ENCODE measurements at regions not wholly inside any gene's neighbourhood (a gene's known extent, or its start where the extent isn't known, plus 50 kb on each side); places are given as distances from the start of the nearest gene placed in this dataset.

DNA sequence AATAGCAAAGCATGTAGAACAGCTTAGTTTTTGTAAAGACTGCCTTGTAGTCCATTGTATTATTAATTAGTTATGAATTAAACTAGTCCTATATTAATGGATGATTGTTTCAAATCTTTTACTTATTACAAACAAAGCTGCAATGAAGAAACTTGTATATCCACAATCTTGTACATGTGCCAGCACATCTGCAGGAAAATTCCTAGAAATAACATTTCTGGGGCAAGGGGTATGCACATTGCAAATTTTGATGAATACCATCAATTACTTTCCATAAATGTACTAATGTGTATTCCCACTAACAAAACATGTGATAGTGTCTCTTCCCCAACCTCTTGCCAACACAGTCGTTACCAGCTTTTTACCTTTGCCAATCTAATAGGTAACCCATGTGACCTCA, 73.6 kb upstream of the AKAP12 start:
- DNase-seq = no peak
- Histone ChIP-seq H3K9me3 (no peaks in the 10 kb centered on the region), H3K27ac (no peak overlapping the region), H3K36me3 (no peaks in the 10 kb centered on the region), H3K27me3 (no peaks in the 10 kb centered on the region), H3K4me3 (no peak overlapping the region), H3K4me1 (no peaks in the 10 kb centered on the region)
- TF ChIP-seq POLR2AphosphoS5 (IDR thresholded peaks at IDR 0.05) = no peak
- TF ChIP-seq, protein P1, sequence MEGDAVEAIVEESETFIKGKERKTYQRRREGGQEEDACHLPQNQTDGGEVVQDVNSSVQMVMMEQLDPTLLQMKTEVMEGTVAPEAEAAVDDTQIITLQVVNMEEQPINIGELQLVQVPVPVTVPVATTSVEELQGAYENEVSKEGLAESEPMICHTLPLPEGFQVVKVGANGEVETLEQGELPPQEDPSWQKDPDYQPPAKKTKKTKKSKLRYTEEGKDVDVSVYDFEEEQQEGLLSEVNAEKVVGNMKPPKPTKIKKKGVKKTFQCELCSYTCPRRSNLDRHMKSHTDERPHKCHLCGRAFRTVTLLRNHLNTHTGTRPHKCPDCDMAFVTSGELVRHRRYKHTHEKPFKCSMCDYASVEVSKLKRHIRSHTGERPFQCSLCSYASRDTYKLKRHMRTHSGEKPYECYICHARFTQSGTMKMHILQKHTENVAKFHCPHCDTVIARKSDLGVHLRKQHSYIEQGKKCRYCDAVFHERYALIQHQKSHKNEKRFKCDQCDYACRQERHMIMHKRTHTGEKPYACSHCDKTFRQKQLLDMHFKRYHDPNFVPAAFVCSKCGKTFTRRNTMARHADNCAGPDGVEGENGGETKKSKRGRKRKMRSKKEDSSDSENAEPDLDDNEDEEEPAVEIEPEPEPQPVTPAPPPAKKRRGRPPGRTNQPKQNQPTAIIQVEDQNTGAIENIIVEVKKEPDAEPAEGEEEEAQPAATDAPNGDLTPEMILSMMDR (IDR thresholded peaks at IDR 0.05) = no peak
- no peak for TF ChIP-seq EP300 (IDR thresholded peaks at IDR 0.05; ENCODE audit: low read depth)
- no peak for TF ChIP-seq POLR2A (IDR thresholded peaks at IDR 0.05)
- WGBS, 2 donors (ENCODE audit: low coverage in 1 of 2) = 60 to 79% methylated on average over 1 of the region's 1 CpG
- in situ Hi-C loops (cut with MboI; ENCODE audit: low pct_ligation_motif_present in 1 of 4, low pct_unique_long_range_greater_than_20kb in 1 of 4, low sequenced_read_pairs in 3 of 4) = no loop called here
- intact Hi-C loops (cut with DNase I; ENCODE audit: low total_unique reads) = no loop called here

DNA sequence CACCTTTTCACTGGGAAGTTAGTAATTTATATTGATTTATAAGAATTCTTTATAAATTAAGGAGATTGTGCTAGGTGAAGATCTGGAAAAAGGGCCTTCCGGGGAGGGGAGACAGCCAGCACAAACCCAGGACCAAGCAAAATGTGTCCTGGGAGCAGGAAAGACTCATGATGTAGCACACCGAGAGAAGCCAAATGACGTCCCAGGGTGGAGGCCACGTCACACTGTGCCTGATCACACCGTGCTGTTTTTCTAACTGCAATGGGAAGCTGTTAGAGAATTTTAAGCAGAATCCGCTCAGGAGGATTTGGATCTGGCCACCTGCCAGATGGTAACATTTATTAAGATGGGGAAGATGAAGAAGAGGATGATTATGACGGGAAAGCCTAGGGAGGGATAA, 72.7 kb upstream of the AKAP12 start:
- in situ Hi-C loops (cut with MboI; ENCODE audit: low pct_ligation_motif_present in 1 of 4, low pct_unique_long_range_greater_than_20kb in 1 of 4, low sequenced_read_pairs in 3 of 4) = no loop called here
- Histone ChIP-seq H3K4me1 (no peaks in the 10 kb centered on the region), H3K9me3 (no peaks in the 10 kb centered on the region), H3K27ac (no peak overlapping the region), H3K4me3 (no peak overlapping the region), H3K36me3 (no peaks in the 10 kb centered on the region), H3K27me3 (no peaks in the 10 kb centered on the region)
- DNase-seq = no peak
- no peak for TF ChIP-seq EP300 (IDR thresholded peaks at IDR 0.05; ENCODE audit: low read depth)
- TF ChIP-seq, protein P1 (IDR thresholded peaks at IDR 0.05) = no peak
- TF ChIP-seq POLR2AphosphoS5 (IDR thresholded peaks at IDR 0.05) = no peak
- TF ChIP-seq POLR2A (IDR thresholded peaks at IDR 0.05) = no peak
- intact Hi-C loops (cut with DNase I; ENCODE audit: low total_unique reads) = no loop called here
- 89 to 100% methylated on average over 1 to 7 of the region's 7 CpGs for WGBS, 2 donors (ENCODE audit: low coverage in 1 of 2)

DNA sequence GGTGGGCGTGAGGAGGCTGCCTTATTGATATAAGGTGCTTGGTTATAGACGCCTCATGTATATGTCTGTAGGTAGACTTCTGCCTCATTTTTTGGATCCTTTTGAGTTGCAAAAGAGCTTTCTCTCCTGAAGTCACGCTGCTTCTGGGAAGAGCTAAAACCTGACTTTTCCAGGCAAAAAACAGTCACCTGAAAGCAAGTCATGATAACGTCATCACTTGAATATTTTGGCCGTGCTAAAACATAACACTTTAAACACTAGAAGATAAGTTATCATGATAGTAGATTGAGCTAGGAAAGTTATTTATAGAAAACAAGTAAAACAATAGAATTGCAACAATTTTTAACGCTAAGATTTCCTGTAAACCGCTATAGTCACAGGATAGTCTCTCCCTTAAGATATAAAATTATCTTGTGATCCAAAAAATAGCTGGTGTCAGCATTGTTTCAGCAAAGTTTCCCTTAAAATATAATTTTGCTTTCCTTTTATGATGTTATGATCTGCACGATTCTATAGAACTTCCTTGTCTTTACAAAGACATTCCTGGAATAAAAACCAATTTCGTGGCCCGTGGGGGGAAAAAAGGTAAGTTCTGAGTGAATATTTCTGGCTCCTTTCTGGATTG, 69.0 kb upstream of the AKAP12 start:
- no peaks in the 10 kb centered on the region for H3K36me3 ChIP-seq
- H3K4me3 ChIP-seq = no peak overlapping the region
- TF ChIP-seq, protein P1 (IDR thresholded peaks at IDR 0.05) = no peak
- in situ Hi-C loops (cut with MboI; ENCODE audit: low pct_ligation_motif_present in 1 of 4, low pct_unique_long_range_greater_than_20kb in 1 of 4, low sequenced_read_pairs in 3 of 4) (no loop called here), intact Hi-C loops (cut with DNase I; ENCODE audit: low total_unique reads) (no loop called here)
- no peaks in the 10 kb centered on the region for H3K4me1 ChIP-seq
- no peaks in the 10 kb centered on the region for H3K9me3 ChIP-seq
- no peak for DNase-seq
- H3K27me3 ChIP-seq = no peaks in the 10 kb centered on the region
- no peak overlapping the region for H3K27ac ChIP-seq
- WGBS, 2 donors (ENCODE audit: low coverage in 1 of 2) = 77 to 82% methylated on average over 10 of the region's 10 CpGs

DNA sequence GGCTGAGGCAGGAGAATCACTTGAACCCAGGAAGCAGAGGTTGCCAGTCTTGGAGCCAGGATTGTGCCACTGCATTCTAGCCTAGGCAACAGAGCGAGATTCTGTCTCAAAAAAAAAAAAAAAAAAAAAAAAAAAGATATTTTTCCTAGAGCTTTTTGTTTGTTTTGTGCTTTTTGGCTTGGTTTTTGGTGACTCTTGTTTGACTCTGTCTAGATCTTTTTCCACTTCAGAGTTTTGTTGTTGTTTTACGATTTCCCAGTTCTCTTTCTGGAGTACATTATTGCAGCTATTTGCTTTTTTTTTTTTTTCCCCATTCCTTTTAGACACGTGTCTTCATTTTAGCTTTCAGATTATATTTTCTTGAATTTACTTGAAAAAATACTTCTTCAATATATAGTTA, 67.0 kb upstream of the AKAP12 start:
- in situ Hi-C loops (cut with MboI; ENCODE audit: low pct_ligation_motif_present in 1 of 4, low pct_unique_long_range_greater_than_20kb in 1 of 4, low sequenced_read_pairs in 3 of 4) = no loop called here
- Histone ChIP-seq H3K9me3 (no peaks in the 10 kb centered on the region), H3K4me3 (no peak overlapping the region), H3K4me1 (no peaks in the 10 kb centered on the region), H3K27me3 (no peaks in the 10 kb centered on the region), H3K36me3 (no peaks in the 10 kb centered on the region), H3K27ac (no peak overlapping the region)
- DNase-seq = no peak
- intact Hi-C loops (cut with DNase I; ENCODE audit: low total_unique reads) = no loop called here
- no peak for TF ChIP-seq EP300 (IDR thresholded peaks at IDR 0.05; ENCODE audit: low read depth)
- WGBS, 2 donors (ENCODE audit: low coverage in 1 of 2) = 57 to 70% methylated on average over 2 to 3 of the region's 3 CpGs
